GM21381 (cell line): ENCODE measurements at regions not wholly inside any gene's neighbourhood (a gene's known extent, or its start where the extent isn't known, plus 50 kb on each side); places are given as distances from the start of the nearest gene placed in this dataset.
"Not testable (repeated sequence)": the region's sequence is repeated elsewhere in the genome, so short reads cannot be mapped to it uniquely, and the experiment has no call there.

Experiments used
- ATAC-seq: cut with Tn5 transposase; IDR thresholded peaks from one replicate; pipeline ENCODE4 v1.9.1; 2021; ENCODE audit warnings: mild to moderate bottlenecking, moderate library complexity; ENCODE audit not compliant: unreplicated experiment

- no peak for ATAC-seq
These were observed 59.8 kb downstream of the ATOH1 start for GRCh38 chr4:93888308-93888707.

GRCh38 chr4:93888768-93889167, 60.2 kb downstream of the ATOH1 start:
- no peak for ATAC-seq

- no peak for ATAC-seq
These were observed 62.7 kb downstream of the ATOH1 start for GRCh38 chr4:93891244-93891643.

GRCh38 chr4:93894995-93895394, 66.4 kb downstream of the ATOH1 start:
- no peak for ATAC-seq

- no peak for ATAC-seq
These were observed 68.0 kb downstream of the ATOH1 start for GRCh38 chr4:93896516-93896915.

- ATAC-seq, result peak; percentile 58
These were observed 69.0 kb downstream of the ATOH1 start for GRCh38 chr4:93897559-93897958.

GRCh38 chr4:93908778-93909177, 80.2 kb downstream of the ATOH1 start:
- no peak for ATAC-seq

- ATAC-seq, result no peak
These were observed 83.1 kb downstream of the ATOH1 start for GRCh38 chr4:93911671-93912070.

- ATAC-seq, result no peak
These were observed 83.6 kb downstream of the ATOH1 start for GRCh38 chr4:93912146-93912545.

GRCh38 chr4:93918856-93919255, 90.3 kb downstream of the ATOH1 start:
- no peak for ATAC-seq

- not testable (repeated sequence) for ATAC-seq
These were observed 95.0 kb downstream of the ATOH1 start for GRCh38 chr4:93923570-93923969.

GRCh38 chr4:93947286-93947685, 118.7 kb downstream of the ATOH1 start:
- ATAC-seq, result no peak

GRCh38 chr4:93950239-93950638, 121.7 kb downstream of the ATOH1 start:
- not testable (repeated sequence) for ATAC-seq

GRCh38 chr4:93957186-93957585, 128.6 kb downstream of the ATOH1 start:
- ATAC-seq, result no peak

GRCh38 chr4:93960450-93960849, 131.9 kb downstream of the ATOH1 start:
- no peak for ATAC-seq

GRCh38 chr4:93960916-93961315, 132.4 kb downstream of the ATOH1 start:
- ATAC-seq, result no peak

- ATAC-seq, result no peak
These were observed 153.0 kb downstream of the ATOH1 start for GRCh38 chr4:93981594-93981993.

- ATAC-seq, result no peak
These were observed 153.7 kb downstream of the ATOH1 start for GRCh38 chr4:93982255-93982654.

GRCh38 chr4:93983140-93983539, 154.6 kb downstream of the ATOH1 start:
- peak; percentile 75 for ATAC-seq

- no peak for ATAC-seq
These were observed 165.8 kb downstream of the ATOH1 start for GRCh38 chr4:93994175-93994994.

- no peak for ATAC-seq
These were observed 168.3 kb downstream of the ATOH1 start for GRCh38 chr4:93996895-93997294.

- no peak for ATAC-seq
These were observed 172.0 kb downstream of the ATOH1 start for GRCh38 chr4:94000559-94000958.

- ATAC-seq, result no peak
These were observed 178.4 kb downstream of the ATOH1 start for GRCh38 chr4:94006932-94007331.
